HG03565 (cell line): ENCODE measurements at regions not wholly inside any gene's neighbourhood (a gene's known extent, or its start where the extent isn't known, plus 50 kb on each side); places are given as distances from the start of the nearest gene placed in this dataset.
"Not testable (repeated sequence)": the region's sequence is repeated elsewhere in the genome, so short reads cannot be mapped to it uniquely, and the experiment has no call there.

Source experiments
- ATAC-seq: cut with Tn5 transposase; IDR thresholded peaks from one replicate; pipeline ENCODE4 v1.9.1; 2021; ENCODE audit warnings: mild to moderate bottlenecking, moderate library complexity; ENCODE audit not compliant: unreplicated experiment

DNA sequence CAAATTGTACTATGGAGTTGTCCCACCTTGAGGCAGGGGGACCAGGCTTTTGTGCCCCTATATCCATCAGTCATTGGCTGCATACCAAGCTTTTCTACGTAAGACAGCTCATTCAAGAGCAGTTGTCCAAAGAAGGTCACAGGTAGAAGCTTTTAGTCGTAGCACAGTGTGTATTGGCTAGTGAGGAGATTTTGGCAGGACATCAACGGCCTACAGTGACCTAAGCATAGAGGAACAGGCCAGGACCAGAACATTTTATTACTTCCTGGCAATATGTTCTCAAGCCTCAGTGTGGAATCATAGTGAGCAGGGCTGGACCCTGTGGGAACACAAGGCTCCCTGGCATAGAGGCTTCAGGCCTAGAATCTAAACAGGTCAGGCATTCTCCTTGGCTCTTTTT, 105.4 kb upstream of the ANKRD28 start:
- ATAC-seq, result no peak

DNA sequence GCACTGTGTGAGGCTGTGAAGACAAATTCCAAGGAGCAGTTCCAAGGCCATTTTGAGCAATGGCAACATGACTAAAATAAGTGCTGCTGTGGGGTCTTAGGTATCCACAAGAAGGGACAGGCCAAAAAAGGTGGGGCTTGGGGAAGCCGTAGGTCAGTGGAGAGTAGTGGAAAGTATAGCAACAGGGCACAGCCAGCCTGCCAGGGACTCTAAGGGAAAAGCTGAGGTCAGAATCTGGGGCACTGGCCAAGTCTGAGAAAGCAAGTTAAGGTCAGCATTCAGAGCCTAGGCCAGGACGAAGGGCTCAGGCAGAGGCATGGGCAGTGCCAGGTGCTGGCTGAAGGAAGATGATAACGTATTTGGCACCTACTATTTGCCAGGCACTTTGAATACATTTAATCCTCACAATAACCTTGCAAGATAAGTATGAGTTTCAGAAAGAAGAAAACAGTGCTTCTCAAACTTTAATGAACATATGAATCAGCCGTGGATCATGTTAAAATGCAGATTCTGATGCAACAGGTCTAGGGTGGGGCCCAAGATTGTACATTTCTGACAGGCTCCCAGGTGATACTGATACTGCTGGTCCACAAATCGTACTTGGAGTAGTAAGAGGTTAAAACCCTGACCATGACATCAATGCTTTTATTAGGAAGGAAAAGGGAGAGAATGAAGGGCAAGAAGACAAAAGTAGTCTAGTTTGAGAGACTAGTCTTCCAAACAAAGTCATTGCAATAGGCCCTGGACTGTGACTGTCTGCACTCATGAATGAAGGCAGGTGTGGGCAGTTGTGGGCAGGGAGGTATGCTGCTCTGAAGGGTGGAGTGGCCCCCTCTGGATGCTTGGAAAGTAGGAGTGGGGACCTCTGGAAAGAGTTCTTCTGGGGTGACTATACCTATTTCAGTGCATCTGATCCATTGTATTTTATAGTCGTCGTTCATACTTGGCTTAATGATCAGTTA, 106.3 kb upstream of the ANKRD28 start:
- ATAC-seq, result no peak

DNA sequence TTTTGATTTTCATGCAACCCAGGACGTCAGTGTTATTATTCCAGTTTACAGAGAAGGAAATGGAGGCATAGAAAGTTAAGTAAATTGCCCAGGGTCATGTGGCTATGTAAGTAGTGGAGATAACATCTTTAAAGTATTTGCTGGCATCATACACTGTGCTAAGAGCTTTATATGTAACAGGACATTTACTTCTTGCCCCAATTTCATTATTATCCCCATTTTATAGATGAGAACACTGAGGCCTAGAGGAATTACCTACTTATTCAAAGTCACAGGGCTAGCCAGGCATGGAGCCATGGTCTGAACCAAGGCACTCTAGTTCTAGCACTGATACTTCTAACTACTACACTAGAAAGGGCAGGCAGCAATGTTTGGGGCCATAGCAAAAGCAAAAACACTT, 107.3 kb upstream of the ANKRD28 start:
- no peak for ATAC-seq

DNA sequence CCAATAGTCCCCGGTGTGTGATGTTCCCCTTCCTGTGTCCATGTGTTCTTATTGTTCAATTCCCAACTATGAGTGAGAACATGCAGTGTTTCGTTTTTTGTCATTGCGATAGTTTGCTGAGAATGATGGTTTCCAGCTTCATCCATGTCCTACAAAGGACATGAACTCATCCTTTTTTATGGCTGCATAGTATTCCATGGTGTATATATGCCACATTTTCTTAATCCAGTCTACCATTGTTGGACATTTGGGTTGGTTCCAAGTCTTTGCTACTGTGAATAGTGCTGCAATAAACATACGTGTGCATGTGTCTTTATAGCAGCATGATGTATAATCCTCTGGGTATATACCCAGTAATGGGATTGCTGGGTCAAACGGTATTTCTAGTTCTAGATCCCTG, 109.6 kb upstream of the ANKRD28 start:
- ATAC-seq, result not testable (repeated sequence)

DNA sequence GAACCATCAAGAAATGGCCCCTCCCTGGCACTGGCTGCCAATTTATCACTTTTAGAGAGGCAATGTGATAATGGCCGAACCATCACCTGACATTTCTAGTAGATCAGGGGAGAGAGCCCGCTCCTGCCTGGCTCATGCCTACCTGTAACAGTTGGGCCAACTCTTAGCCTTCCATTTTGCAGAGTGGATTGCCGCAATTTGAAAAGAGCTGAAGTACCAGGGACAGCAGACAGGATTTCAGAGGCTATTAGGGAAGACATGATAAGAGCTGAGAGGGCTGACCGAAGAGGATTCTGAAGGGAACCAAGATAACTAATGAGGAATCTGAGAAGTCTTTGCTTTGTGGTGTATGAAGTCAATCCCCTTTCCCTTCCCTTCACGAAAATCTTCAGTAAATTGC, 121.2 kb upstream of the ANKRD28 start:
- ATAC-seq, result no peak

DNA sequence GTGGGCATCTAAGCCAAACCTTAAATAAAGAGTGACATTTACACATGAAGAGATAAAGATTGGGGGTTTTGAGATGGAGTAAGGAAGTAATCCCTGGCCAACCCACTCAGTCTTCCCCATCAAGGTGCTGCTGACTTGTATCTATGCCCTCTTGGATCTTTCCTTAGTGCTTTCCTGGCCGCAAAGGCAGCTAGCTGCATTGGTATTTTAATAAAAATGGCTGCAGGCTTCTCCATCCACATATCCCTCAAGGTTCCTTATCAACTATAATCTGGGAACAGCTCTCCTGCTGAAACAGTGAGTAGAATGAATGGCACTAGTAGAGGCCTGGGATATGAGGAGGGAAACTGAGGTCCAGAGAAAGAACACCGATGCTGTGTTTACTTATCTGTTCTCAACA, 122.2 kb upstream of the ANKRD28 start:
- ATAC-seq, result no peak

DNA sequence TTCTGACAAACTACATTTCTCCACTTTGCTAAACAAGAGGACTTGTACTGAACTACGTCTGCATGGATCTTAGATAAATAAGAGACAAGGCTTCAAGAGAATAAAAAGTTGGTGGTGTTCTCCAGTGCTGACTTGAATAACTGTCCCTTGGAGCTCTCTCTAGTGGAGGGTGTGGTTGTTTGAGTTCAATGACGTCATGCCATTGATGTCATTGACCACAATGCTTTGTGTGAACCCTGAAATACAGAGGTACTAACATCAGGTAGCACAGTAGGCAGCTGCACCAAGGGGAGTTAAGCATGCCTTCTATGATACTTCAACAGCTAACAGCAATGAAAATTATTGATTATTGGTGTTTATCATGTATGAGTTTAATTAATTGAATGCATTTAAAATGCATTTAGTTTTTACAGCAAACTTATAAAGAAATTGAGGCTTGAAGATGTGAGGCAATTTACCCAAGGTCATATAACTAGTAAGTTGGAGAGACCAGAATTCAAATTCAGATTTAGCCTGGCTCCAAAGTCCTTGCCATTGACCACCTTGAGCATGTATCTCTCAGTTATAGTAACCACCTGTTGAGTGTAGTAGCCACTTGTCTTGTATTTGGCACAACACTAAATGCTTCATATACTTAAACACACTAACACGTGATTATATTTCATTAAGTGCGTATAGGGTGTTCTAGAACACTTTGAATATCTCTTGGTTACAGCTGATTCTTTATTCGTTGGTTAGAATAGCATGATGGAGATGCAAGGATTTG, 126.0 kb upstream of the ANKRD28 start:
- no peak for ATAC-seq

DNA sequence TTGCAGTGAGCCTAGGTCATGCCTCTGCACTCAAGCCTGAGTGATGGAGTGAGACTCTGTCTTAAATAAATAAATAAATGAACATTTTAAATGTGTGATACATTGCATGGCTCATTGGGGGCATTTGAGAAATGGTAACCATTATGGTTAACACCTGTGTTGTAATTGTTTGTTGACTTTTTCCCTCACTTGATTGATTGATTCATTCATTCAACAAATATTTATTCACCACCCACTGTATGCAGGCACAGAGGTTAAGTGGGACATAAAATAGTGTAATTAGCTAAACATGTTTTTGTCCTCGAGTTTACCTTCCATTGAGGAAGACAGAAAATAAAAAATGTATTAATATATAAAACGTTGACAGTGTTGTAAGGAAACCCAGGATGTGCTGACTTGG, 127.1 kb upstream of the ANKRD28 start:
- ATAC-seq, result no peak

DNA sequence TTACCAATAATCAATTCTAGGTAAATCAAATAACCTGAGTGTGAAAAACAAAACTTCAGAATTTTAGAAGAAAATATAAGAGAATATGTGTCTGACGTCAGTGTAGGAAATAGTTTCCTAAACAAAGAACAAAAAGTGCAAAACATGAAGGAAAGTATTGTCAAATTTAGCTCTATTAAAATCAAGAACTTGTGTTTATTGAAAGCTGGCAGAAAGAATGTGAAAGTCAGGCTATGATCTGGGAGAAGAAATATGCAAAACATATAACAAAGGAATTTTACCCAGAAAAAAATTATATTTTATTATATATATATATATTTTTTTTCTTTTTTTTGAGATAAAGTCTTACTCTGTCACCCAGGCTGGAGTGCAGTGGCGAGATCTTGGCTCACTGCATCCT, 129.1 kb upstream of the ANKRD28 start:
- no peak for ATAC-seq

DNA sequence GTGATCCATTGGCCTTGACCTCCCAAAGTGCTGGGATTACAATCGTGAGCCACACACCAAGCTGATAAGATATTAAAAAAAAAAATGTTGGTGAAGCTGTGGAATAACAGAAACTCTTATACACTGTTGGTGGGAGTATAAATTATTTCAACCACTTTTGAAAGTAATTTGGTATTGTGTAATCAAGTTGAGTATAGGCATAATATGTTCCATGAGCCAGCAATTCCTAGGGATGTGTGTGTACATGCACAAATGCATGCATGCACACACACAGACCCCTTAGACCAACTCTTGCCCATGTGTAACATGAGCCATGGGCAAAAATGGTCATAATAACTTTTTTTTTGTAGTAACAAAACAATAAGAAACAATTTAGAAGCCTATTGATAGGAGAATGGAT, 130.2 kb upstream of the ANKRD28 start:
- ATAC-seq, result no peak

DNA sequence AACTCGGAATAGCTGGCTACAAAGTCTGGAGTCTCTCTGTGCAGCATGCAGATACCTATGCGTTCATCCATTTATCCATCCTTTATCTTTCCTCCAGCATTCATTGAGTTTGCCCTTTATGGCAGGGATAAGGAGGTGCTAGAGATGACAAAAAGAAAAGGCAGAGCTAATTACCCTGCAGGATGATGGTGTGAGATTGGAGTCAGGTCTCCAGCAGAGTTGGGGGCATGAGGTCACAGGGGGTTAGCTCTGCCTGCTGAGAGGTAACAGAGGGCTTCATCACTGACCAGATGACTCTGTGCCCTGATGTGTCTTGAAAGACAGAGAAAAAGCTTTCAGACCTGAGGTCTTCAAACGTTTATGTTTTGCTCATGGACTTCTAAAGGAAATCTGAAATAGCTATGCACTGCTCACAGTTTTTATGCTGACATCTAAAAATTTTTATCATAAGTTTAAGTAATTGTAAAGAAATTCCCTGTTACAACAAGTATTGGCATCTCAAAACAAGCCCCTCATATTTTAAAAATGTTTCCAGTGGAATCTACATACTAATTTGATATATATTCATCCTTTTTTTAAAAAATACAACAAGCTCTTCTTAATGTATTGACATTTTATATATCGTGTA, 132.3 kb upstream of the ANKRD28 start:
- no peak for ATAC-seq

DNA sequence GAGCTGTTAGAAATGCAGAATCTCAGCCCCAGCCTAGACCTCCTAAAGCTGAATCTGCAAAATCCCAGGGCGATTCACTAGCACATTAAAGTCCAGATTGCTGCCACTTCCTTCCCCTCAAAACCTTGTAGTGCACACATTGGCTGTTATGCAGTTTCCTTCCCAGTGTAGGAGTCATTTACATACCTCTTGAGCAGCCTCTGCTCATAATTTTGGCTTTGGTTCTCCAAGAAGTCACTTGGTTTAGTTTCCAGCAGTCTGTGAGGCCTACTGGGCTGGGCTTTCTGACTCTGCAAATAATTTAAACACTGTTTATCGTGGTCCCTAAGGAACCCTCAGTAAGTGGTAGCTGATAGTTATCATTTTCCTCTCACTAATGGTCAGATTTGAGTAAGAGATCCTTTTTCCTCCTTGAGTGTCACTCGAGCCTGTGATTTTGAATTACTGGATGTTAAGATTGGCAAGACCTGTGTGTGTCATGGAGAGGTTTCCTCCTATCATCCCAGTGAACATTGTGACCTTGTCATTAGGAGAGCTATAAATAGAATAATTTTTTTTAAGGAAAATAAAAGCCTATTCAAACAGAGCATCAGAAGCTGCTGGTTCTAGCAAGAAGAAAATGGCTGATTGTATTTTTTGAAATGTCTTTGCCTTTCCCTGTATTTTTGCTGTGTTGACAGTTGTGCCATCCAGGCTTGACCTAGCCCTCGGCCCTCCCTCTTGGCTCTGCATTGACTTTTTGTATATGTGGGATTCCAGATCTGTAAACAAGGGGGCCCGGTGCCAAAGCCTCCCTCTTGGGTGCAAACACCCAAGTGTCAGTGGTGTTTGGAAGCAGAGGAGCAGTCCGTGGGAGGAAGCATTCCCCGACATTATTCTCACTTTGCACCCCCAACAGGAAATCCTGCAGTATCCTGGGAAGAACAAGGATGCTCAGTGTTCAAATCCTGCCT, 134.8 kb upstream of the ANKRD28 start:
- ATAC-seq, result no peak

DNA sequence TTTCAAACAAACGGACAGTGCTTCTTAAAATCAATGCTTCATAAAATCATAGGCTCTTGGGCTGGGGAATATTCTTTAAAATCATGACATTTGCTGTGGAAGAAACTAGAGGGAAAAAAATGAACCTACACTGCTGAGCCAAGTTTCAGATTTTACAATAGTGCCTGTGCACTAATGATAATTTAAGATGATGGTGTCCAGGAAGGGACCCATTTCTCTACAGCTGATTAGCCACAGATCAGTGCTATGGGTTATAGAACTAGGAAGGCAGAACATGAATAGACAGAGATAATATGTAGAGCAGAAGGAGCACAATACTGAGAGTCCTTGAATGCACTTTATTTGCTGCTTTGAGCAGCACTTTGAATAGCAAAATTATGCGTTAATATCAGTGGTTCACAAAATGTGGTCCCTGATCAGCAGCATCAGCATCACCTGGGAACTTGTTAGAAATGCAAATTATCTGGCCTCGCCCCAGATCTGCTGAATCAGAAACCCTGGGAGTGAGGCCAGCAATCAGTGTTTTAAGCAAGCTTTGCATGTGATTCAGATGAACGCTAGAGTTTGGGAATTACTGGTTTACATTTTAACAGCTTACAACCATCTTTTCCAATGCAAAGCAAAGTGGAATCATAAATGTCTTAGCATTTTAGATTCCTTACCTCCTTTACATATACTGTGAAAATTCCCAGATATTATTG, 135.8 kb upstream of the ANKRD28 start:
- ATAC-seq, result no peak

DNA sequence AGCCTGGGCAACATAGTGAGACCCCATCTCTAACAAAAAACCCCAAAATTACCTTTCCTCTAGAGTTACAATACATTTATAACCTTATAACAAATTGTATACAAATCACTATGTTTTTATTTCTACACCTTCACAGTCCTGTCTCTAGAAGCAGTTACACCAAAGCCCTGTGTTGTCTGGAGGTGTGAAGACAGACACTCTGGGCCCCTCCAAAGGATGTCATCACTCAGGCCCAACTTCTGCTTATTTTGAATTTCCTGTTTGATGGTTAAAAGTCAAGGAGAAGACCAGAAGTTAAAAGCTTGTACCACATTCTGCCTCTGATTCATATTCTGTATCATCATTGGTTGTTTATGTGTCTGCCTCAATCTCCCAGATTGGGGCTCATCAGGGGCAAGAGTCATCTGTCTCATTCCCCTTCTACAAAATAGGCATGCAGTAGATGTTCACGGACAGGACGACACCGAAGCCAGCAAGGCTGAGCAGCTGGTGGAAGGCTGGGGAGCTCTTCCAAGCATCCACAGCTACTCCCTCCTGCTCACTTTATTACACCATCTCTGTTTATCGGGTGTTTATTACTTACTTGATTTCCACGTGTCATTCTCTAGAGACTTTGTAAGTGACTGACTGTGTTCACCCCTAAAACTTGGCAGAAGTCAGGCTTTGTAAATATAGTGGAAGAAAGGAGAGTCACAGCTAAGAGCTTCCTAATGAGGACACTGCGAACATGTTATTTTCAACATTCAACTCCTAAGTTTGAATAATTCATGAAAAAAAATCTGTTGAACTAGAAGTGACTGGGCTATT, 136.8 kb upstream of the ANKRD28 start:
- no peak for ATAC-seq

DNA sequence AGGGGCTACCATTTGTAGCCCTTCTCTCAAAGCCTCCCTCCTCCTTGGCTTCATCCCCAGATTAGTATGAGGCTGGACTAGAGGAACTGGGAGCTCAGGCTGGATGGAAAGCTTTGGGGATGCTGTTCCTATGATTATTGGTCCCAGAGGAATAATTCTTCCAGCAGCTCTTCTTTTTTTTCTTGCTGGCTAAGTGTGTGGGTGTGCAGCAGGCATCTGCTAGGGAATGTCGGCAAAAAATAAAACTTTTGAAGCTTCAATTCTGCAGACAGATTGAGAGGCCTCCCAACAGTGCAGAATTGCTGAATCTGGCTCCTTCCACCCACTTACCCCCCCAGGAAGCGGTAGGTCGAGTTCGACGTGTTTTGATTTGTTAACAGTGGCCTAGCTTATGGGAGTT, 138.5 kb upstream of the ANKRD28 start:
- no peak for ATAC-seq

DNA sequence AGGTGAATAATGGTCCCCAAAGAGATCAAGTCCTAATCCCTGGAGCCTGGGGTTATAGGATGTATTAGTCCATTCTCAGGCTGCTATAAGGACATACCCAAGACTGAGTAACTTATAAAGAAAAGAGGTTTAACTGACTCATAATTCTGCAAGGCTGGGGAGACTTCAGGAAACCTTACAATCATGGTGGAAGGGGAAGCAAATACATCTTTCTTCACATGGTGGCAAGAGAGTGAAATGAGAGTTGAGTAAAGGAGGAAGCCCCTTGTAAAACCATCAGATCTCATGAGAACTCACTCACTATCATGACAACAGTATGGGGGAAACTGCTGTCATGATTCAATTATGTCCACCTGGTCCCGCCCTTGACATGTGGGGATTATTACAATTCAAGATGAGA, 142.9 kb upstream of the ANKRD28 start:
- no peak for ATAC-seq

DNA sequence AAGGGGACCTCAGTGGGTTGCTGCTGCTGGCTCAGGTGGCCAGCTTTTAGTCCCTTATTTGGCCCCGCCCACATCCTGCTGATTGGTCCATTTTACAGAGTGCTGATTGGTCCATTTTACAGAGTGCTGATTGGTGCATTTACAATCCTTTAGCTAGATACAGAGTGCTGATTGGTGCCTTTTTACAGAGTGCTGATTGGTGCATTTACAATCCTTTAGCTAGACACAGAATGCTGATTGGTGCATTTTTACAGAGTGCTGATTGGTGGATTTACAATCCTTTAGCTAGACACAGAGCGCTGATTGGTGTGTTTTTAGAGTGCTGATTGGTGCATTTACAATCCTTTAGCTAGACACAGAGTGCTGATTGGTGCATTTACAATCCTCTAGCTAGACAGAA, 143.7 kb upstream of the ANKRD28 start:
- ATAC-seq, result not testable (repeated sequence)

DNA sequence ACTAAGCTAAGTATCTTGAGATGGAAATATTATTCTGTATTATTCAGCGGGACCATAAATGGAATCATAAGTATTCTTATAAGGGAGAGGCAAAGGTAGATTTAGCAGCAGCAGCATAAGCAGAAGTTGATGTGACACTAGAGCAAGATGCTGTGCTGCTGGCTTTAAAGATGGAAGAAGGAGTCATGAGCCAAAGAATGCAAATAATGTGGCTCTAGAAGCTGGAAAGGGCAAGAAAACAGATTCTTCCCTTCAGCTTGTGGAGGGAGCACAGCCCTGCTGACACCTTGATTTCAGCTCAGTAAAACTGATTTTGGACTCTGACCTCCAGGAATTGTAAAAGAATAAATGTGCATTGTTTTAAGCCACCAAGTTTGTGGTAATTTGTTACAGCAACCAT, 144.2 kb upstream of the ANKRD28 start:
- no peak for ATAC-seq

DNA sequence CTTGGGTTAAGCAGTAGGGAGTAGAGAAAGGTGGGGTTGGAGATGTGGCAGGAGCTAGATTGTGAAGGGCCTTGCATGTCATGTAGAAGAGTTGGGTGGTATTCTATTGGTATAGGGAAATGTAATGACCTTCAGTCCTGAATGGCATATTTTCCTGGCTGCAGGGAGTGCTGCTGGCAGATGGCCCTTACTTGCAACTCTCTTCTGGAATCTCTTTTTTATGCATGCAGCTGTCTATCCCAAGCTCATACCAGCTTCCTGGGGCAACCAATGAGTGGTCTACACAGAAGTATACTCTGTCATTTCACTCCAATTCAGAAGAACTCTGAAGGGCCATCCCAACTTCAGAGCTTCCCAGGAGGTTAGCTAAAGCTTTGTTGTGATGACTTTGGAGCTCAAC, 144.7 kb upstream of the ANKRD28 start:
- ATAC-seq, result no peak
